ENCODE measurements at regions not wholly inside any gene's neighbourhood (a gene's known extent, or its start where the extent isn't known, plus 50 kb on each side); places are given as distances from the start of the nearest gene placed in this dataset.

DNA sequence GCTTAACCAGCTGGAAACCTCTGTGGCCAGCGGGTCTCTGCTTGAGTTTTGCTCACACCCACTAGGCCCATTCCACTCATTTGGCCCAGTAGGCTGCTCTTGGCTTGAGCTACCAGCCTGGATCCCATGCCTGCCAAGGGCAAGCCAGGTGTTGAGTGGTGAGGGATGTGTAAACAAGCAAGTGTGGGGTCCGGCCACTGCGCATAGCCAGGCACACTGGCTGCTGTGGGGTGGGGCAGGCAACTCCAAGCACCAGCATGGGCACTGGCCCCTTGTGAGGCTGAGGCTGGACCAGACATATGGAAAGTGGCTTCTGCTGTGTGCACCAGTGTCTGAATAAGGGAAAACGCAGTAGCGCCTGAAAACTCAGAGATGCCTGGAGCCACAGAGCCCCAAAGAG is 732.7 kb downstream of the NR4A2 start:
- TF ChIP-seq, protein P1, sequence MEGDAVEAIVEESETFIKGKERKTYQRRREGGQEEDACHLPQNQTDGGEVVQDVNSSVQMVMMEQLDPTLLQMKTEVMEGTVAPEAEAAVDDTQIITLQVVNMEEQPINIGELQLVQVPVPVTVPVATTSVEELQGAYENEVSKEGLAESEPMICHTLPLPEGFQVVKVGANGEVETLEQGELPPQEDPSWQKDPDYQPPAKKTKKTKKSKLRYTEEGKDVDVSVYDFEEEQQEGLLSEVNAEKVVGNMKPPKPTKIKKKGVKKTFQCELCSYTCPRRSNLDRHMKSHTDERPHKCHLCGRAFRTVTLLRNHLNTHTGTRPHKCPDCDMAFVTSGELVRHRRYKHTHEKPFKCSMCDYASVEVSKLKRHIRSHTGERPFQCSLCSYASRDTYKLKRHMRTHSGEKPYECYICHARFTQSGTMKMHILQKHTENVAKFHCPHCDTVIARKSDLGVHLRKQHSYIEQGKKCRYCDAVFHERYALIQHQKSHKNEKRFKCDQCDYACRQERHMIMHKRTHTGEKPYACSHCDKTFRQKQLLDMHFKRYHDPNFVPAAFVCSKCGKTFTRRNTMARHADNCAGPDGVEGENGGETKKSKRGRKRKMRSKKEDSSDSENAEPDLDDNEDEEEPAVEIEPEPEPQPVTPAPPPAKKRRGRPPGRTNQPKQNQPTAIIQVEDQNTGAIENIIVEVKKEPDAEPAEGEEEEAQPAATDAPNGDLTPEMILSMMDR (IDR thresholded peaks at IDR 0.05), result no peak
- no peak for TF ChIP-seq EZH2 (IDR thresholded peaks at IDR 0.05; ENCODE audit: borderline replicate concordance, insufficient read depth, low read depth, low read length, poor library complexity, severe bottlenecking)

Data from B cell (primary cell).